Panc1 (cell line): ENCODE measurements at regions not wholly inside any gene's neighbourhood (a gene's known extent, or its start where the extent isn't known, plus 50 kb on each side); places are given as distances from the start of the nearest gene placed in this dataset.
A peak's percentile ranks its signal among the peaks of the same experiment; 100 is the strongest.

Experiments used
- ATAC-seq: fragments of 200-7000 bp; cut with Tn5 transposase; 2 replicates; pipeline ENCODE4 v1.9.1; 2020; ENCODE audit warnings: mild to moderate bottlenecking, moderate library complexity
- BruUV-seq: library from RNA; stranded (reverse); fragments of 400-500 nt; replicated peaks from 2 replicates; lab custom pipeline; 2021; lab: Mats Ljungman, UMichigan
- CTCF ChIA-PET: fragments of 300-600 bp; sonication (Branson Sonifier 250); formaldehyde crosslinking; loops from one replicate; lab custom pipeline; 2022; ENCODE audit warnings: antibody characterized with exemption; lab: Charles Lee
- POLR2A ChIA-PET: fragments of 300-600 bp; sonication (Branson Sonifier 250); formaldehyde crosslinking; loops from one replicate; lab custom pipeline; 2022; ENCODE audit warnings: antibody characterized with exemption; lab: Charles Lee
- DNase-seq: peaks from one replicate; pipeline ENCODE4 v3.0.0-alpha.2; 2010; ENCODE audit warnings: low read depth, low spot score
- H3K27ac ChIP-seq: 2 replicates; pipeline ENCODE4 v1.5.1; 2011; ENCODE audit warnings: mild to moderate bottlenecking, low read length, inconsistent platforms
- H3K27me3 ChIP-seq: fragments of 200-500 bp; sonication (Bioruptor generic); 2 replicates; pipeline ENCODE4 v1.6.0; 2014; ENCODE audit warnings: low read length, inconsistent platforms; ENCODE audit not compliant: control insufficient read depth, insufficient read depth
- H3K36me3 ChIP-seq: fragments of 200-500 bp; sonication (Bioruptor generic); 2 replicates; pipeline ENCODE4 v1.5.1; 2014; ENCODE audit warnings: inconsistent platforms, mild to moderate bottlenecking, low read length, moderate library complexity; ENCODE audit not compliant: control insufficient read depth, insufficient read depth
- H3K4me1 ChIP-seq: 2 replicates; pipeline ENCODE4 v1.5.1; 2011; ENCODE audit warnings: inconsistent platforms, mild to moderate bottlenecking, low read length, moderate library complexity; ENCODE audit not compliant: control insufficient read depth, insufficient read depth
- H3K4me3 ChIP-seq, 2 experiments: 2 replicates each; pipeline ENCODE4 v1.5.1; 2011 to 2012; ENCODE audit warnings: low read depth in 2 of 2, low read length in 2 of 2, mild to moderate bottlenecking in 2 of 2, inconsistent platforms in 1 of 2, moderate library complexity in 1 of 2
- H3K9me3 ChIP-seq: fragments of 200-500 bp; sonication (Bioruptor generic); 2 replicates; pipeline ENCODE4 v1.5.1; 2014; ENCODE audit warnings: low read depth, mild to moderate bottlenecking, inconsistent platforms, low read length, moderate library complexity; ENCODE audit not compliant: control insufficient read depth, insufficient read depth
- POLR2AphosphoS5 ChIP-seq: IDR thresholded peaks from 2 replicates; pipeline ENCODE4 v1.6.1; 2012; ENCODE audit warnings: mild to moderate bottlenecking, low read depth, low read length, moderate library complexity
- SIN3A ChIP-seq: IDR thresholded peaks from 2 replicates; pipeline ENCODE4 v1.6.1; 2012; ENCODE audit warnings: low read depth, mild to moderate bottlenecking, low read length, moderate library complexity, borderline replicate concordance; ENCODE audit not compliant: insufficient read depth
- TCF7L2 ChIP-seq: IDR thresholded peaks from 2 replicates; pipeline ENCODE4 v1.6.1; 2011; ENCODE audit warnings: mild to moderate bottlenecking, low read depth, low read length, inconsistent platforms
- in situ Hi-C: cut with HindIII; loops from 2 replicates; pipeline ENCODE4 v1.10.0; 2016; ENCODE audit warnings: low sequenced_read_pairs, low pct_unique_long_range_greater_than_20kb
- intact Hi-C: fragments of 100-400 bp; cut with micrococcal nuclease; formaldehyde crosslinking; loops from one replicate; pipeline ENCODE4 v1.10.0; 2022; ENCODE audit not compliant: unreplicated experiment
- TF ChIP-seq, protein P1 (sequence below): fragments of 450-650 bp; IDR thresholded peaks from 2 replicates; pipeline ENCODE4 v1.5.1; 2017; ENCODE audit warnings: mild to moderate bottlenecking
- TF ChIP-seq, protein P2 (sequence below), 2 experiments: IDR thresholded peaks; 2 replicates each; pipeline ENCODE4 v1.6.1; 2011 to 2012; ENCODE audit warnings: low read depth in 2 of 2, control low read depth in 1 of 2, low read length in 1 of 2, mild to moderate bottlenecking in 1 of 2, moderate library complexity in 1 of 2; ENCODE audit not compliant: insufficient read depth in 1 of 2

DNA sequence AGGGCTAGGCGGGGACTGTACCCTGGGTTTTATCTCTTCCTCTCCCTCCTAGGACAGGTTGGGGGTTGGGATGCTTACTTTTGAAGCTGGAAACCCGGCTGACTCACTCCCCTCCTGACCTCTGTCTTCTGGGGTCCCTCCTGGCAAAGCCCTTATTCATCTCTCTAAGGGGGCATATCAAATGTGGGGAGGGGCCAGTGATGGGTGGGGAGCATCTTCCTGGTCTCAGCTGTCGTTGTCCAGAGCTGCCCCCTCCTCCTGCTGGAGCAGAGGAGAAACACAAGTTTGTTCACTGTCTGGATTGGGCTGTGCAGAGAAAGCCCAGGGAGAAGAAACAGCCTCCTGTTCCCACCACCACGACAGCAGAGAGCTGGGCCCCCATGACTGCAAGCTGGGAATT, 85.8 kb downstream of the TNFAIP2 start:
- no peak overlapping the region for H3K4me3 ChIP-seq

DNA sequence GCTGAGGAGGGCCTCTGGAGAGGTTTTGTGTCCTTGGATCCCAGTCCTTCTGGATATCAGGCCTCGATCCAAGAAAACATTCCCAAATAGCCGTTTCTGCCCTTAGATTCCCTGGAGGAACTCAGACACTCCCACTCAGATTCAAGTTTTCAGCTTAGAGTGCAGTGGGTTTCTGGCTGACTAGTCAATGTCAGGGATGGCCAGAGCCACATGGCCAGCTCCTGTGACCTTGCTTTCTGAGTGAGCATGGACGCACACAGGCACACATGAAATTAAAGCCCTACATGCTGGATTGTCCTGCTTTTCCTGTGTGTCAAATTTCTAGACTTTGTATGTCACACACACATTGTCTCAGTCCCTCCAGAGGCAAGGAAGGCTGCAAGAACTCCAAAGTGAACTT, 86.2 kb downstream of the TNFAIP2 start:
- peaks cover 3% of the 10 kb centered on the region; the same call in 1 of the 2 replicates for H3K4me1 ChIP-seq
- TF ChIP-seq, protein P1, sequence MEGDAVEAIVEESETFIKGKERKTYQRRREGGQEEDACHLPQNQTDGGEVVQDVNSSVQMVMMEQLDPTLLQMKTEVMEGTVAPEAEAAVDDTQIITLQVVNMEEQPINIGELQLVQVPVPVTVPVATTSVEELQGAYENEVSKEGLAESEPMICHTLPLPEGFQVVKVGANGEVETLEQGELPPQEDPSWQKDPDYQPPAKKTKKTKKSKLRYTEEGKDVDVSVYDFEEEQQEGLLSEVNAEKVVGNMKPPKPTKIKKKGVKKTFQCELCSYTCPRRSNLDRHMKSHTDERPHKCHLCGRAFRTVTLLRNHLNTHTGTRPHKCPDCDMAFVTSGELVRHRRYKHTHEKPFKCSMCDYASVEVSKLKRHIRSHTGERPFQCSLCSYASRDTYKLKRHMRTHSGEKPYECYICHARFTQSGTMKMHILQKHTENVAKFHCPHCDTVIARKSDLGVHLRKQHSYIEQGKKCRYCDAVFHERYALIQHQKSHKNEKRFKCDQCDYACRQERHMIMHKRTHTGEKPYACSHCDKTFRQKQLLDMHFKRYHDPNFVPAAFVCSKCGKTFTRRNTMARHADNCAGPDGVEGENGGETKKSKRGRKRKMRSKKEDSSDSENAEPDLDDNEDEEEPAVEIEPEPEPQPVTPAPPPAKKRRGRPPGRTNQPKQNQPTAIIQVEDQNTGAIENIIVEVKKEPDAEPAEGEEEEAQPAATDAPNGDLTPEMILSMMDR: no peak
- no peak overlapping the region for H3K4me3 ChIP-seq
- DNase-seq: no peak
- peak; percentile 21; the same call in 1 of the 2 replicates for ATAC-seq
- no peaks in the 10 kb centered on the region for H3K27me3 ChIP-seq
- intact Hi-C loops: no loop called here
- H3K27ac ChIP-seq: no peak overlapping the region
- ChIA-PET POLR2A (no interaction called here), CTCF (interaction anchor here (0.7 kb wide), 1 partner anchor 61 kb away, joined by 6 read pairs; no protein-coding TSS in a partner anchor)
- H3K36me3 ChIP-seq: no peaks in the 10 kb centered on the region
- in situ Hi-C loops: no loop called here
- BruUV-seq: no TSS peak
- peaks cover 2% of the 10 kb centered on the region; the same call in 1 of the 2 replicates for H3K9me3 ChIP-seq

More for the DNA sequence above, 85.8 kb downstream of the TNFAIP2 start:
- CTCF ChIA-PET: interaction anchor here (0.7 kb wide), 1 partner anchor 62 kb away, joined by 6 read pairs; no protein-coding TSS in a partner anchor
- Histone ChIP-seq H3K9me3 (peaks cover 4% of the 10 kb centered on the region; the same call in 1 of the 2 replicates), H3K36me3 (no peaks in the 10 kb centered on the region), H3K27me3 (no peaks in the 10 kb centered on the region), H3K4me1 (peaks cover 3% of the 10 kb centered on the region; the same call in 1 of the 2 replicates), H3K27ac (no peak overlapping the region)
- DNase-seq (no peak), ATAC-seq (peak; percentile 45; the same call in 1 of the 2 replicates)
- no TSS peak for BruUV-seq
- POLR2A ChIA-PET: no interaction called here
- intact Hi-C loops (no loop called here), in situ Hi-C loops (no loop called here)
- TF ChIP-seq, protein P2, sequence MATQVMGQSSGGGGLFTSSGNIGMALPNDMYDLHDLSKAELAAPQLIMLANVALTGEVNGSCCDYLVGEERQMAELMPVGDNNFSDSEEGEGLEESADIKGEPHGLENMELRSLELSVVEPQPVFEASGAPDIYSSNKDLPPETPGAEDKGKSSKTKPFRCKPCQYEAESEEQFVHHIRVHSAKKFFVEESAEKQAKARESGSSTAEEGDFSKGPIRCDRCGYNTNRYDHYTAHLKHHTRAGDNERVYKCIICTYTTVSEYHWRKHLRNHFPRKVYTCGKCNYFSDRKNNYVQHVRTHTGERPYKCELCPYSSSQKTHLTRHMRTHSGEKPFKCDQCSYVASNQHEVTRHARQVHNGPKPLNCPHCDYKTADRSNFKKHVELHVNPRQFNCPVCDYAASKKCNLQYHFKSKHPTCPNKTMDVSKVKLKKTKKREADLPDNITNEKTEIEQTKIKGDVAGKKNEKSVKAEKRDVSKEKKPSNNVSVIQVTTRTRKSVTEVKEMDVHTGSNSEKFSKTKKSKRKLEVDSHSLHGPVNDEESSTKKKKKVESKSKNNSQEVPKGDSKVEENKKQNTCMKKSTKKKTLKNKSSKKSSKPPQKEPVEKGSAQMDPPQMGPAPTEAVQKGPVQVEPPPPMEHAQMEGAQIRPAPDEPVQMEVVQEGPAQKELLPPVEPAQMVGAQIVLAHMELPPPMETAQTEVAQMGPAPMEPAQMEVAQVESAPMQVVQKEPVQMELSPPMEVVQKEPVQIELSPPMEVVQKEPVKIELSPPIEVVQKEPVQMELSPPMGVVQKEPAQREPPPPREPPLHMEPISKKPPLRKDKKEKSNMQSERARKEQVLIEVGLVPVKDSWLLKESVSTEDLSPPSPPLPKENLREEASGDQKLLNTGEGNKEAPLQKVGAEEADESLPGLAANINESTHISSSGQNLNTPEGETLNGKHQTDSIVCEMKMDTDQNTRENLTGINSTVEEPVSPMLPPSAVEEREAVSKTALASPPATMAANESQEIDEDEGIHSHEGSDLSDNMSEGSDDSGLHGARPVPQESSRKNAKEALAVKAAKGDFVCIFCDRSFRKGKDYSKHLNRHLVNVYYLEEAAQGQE (IDR thresholded peaks at IDR 0.05; ENCODE audit: insufficient read depth in 1 of 2, low read depth in 2 of 2, low read length in 1 of 2): no peak
- TF ChIP-seq SIN3A: no peak
- TF ChIP-seq, protein P1: no peak
- no peak for TF ChIP-seq POLR2AphosphoS5
- TF ChIP-seq TCF7L2: no peak
